GM18519 (cell line): ENCODE measurements at regions not wholly inside any gene's neighbourhood (a gene's known extent, or its start where the extent isn't known, plus 50 kb on each side); places are given as distances from the start of the nearest gene placed in this dataset.
"Not testable (repeated sequence)": the region's sequence is repeated elsewhere in the genome, so short reads cannot be mapped to it uniquely, and the experiment has no call there.

Experiments used
- ATAC-seq: cut with Tn5 transposase; IDR thresholded peaks from one replicate; pipeline ENCODE4 v1.9.1; 2021; ENCODE audit warnings: mild to moderate bottlenecking, moderate library complexity; ENCODE audit not compliant: unreplicated experiment, low FRiP score

GRCh38 chr11:87675993-87676392 lies 499.2 kb downstream of the RAB38 start:
- no peak for ATAC-seq

GRCh38 chr11:87666730-87667129 lies 508.5 kb downstream of the RAB38 start:
- no peak for ATAC-seq

DNA sequence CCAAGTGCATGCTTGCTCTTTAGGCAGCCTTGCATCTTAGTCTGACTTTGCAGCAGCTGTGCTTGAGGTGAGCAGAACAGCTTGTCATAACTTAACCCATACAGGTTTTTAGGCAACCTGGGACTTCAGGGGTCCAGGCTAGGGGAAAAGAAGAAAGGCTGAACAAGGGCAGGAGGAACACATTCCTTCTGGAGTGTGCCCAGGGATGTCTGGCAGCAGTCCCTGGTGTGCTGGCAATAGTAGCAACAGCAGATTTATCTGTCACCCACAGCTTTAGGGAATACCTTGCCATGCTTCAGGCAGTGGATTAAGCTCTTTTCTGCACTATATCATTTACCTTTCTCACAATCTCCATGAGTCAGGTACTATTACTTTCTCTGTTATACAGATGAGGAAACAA lies 513.0 kb downstream of the RAB38 start:
- no peak for ATAC-seq

- no peak for ATAC-seq
Measured at GRCh38 chr11:87660926-87661660, 514.1 kb downstream of the RAB38 start.

- no peak for ATAC-seq
Measured at GRCh38 chr11:87659807-87660206, 515.4 kb downstream of the RAB38 start.

- ATAC-seq: no peak
Measured at GRCh38 chr11:87645626-87646025, 529.6 kb downstream of the RAB38 start.

GRCh38 chr11:87639753-87640364 lies 535.4 kb downstream of the RAB38 start:
- ATAC-seq: no peak

- ATAC-seq: no peak
Measured at GRCh38 chr11:87635001-87635400, 540.2 kb downstream of the RAB38 start.

DNA sequence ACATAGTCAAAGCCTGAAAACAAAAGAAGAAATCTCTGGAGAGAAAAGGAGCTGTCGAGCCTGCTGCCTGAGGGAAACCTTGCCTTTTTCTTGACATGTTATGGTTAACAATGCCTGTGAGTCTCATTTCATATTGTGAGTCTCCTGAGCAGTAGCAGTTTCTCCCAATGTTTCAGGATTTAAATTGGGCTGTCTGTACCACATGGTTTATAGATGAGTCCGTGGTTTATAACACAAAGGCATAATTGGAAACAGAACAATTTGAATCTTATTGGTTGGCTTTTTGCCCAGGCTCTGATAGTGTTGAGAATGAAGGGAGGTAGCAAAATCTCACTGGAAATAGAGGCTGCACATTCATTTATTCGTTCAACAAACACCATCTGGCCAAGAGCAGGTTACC lies 540.9 kb downstream of the RAB38 start:
- no peak for ATAC-seq

GRCh38 chr11:87628957-87629356 lies 546.3 kb downstream of the RAB38 start:
- no peak for ATAC-seq

- ATAC-seq: no peak
Measured at GRCh38 chr11:87628026-87628580, 547.1 kb downstream of the RAB38 start.

DNA sequence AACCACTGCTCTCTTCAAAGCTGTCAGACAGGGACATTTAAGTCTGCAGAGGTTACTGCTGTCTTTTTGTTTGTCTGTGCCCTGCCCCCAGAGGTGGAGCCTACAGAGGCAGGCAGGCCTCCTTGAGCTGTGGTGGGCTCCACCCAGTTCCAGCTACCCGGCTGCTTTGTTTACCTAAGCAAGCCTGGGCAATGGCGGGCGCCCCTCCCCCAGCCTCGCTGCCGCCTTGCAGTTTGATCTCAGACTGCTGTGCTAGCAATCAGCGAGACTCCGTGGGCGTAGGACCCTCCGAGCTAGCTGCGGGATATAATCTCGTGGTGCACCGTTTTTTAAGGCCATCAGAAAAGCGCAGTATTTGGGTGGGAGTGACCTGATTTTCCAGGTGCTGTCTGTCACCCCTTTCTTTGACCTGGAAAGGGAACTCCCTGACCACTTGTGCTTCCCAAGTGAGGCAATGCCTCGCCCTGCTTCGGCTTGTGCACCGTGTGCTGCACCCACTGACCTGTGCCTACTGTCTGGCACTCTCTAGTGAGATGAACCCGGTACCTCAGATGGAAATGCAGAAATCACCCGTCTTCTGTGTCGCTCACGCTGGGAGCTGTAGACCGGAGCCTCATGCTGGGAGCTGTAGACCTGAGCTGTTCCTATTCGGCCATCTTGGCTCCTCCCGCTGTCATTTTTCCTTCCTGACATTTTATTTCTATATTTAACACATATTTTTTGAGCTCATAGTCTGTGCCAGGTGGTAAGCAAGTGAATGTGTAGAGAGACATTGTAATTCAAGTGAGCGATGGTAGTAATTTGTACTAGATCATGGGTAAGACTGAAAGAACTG lies 551.5 kb downstream of the RAB38 start:
- not testable (repeated sequence) for ATAC-seq

GRCh38 chr11:87616511-87616910 lies 558.7 kb downstream of the RAB38 start:
- no peak for ATAC-seq

DNA sequence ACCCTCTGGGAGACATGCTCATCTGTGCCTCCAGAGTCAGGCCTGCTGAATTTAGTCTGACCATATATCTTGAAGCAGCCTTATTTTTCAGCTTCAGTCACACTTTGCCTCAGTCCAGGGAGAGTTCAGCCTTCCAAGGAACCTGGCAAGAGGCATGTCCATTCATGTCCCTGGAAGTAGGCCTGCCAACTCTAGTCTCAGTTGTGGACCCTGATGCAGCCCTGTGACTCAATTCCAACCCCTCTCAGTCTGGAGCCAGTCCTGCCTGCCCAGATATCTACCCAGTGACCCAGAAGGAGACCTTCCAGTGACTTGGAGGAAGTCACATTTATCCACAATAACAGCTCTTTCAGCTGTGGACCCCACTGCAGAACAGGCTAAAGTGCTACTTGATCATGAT lies 566.6 kb downstream of the TMEM135 start:
- ATAC-seq: no peak

GRCh38 chr11:87603887-87604286 lies 566.2 kb downstream of the TMEM135 start:
- no peak for ATAC-seq

DNA sequence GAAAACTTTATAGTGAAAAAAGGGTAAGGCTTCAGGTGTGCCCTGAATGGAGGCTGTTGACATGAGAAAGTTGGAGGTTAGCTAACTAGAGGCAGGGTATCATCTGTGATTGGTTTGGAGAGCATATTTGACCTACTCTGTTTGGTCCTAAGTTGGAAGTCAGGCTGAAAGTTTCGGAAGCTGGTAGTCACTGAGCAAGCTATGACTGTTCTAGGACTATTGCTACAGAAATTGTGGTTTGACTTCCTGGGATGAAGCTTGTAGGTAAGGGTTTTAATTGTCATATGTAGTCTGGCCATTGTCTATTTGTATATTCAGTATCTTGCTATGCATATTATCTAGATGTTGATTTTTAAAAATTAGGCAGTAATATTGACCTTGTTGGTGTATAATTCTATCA lies 565.0 kb downstream of the TMEM135 start:
- ATAC-seq: no peak

GRCh38 chr11:87600938-87601337 lies 563.2 kb downstream of the TMEM135 start:
- ATAC-seq: no peak

DNA sequence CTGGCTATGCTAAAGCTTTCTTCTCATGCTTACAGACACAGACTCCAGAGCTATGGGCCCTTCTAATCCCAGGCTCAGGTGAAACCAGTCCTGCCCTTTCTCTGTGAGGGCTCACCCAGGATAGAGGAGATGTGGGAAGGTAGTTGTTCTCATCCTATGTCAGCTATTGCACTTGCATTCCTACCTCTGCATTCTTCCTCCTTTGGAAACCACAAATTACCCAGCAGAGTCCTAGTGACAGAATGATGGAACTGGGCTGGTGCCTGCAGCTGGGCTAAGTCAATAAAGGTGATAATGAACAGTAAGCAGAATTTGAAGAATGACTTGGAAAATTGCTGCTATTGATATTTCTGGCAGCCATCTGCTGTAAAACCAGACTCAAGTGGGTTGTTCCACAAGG lies 560.0 kb downstream of the TMEM135 start:
- no peak for ATAC-seq

DNA sequence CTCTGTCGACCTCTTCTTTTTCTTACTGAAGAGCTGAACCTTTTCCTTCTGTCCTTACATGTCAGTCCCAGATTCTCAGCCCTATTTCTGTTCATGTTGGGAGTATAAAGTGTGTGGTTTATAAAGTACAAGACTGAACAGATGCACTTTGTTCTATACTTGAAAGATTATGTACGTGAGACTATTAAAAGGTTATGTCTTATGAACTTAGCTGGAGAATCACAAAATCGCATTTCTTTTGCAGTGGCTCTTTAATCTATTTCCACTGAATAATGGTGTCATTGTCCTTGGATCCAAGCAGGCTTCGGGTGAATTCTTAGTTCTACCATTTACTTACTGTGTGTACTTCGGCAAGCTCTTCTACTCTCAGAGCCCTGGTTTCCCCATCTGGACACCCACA lies 558.4 kb downstream of the TMEM135 start:
- ATAC-seq: no peak

GRCh38 chr11:87589082-87589481 lies 551.3 kb downstream of the TMEM135 start:
- no peak for ATAC-seq

- not testable (repeated sequence) for ATAC-seq
Measured at GRCh38 chr11:87585613-87586012, 547.9 kb downstream of the TMEM135 start.
